ENCODE measurements at regions not wholly inside any gene's neighbourhood (a gene's known extent, or its start where the extent isn't known, plus 50 kb on each side); places are given as distances from the start of the nearest gene placed in this dataset.

GRCh38 chr10:47186941-47187340 lies 113.1 kb upstream of the GDF10 start:
- no peak for DNase-seq (ENCODE audit: low spot score)
- Histone ChIP-seq H3K36me3 (no peaks in the 10 kb centered on the region), H3K9me3 (no peaks in the 10 kb centered on the region), H3K27ac (no peak overlapping the region), H3K4me1 (no peaks in the 10 kb centered on the region), H3K27me3 (no peaks in the 10 kb centered on the region), H3K4me3 (no peak overlapping the region)
- TF ChIP-seq, protein P1, sequence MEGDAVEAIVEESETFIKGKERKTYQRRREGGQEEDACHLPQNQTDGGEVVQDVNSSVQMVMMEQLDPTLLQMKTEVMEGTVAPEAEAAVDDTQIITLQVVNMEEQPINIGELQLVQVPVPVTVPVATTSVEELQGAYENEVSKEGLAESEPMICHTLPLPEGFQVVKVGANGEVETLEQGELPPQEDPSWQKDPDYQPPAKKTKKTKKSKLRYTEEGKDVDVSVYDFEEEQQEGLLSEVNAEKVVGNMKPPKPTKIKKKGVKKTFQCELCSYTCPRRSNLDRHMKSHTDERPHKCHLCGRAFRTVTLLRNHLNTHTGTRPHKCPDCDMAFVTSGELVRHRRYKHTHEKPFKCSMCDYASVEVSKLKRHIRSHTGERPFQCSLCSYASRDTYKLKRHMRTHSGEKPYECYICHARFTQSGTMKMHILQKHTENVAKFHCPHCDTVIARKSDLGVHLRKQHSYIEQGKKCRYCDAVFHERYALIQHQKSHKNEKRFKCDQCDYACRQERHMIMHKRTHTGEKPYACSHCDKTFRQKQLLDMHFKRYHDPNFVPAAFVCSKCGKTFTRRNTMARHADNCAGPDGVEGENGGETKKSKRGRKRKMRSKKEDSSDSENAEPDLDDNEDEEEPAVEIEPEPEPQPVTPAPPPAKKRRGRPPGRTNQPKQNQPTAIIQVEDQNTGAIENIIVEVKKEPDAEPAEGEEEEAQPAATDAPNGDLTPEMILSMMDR (IDR thresholded peaks at IDR 0.05) = no peak

DNA sequence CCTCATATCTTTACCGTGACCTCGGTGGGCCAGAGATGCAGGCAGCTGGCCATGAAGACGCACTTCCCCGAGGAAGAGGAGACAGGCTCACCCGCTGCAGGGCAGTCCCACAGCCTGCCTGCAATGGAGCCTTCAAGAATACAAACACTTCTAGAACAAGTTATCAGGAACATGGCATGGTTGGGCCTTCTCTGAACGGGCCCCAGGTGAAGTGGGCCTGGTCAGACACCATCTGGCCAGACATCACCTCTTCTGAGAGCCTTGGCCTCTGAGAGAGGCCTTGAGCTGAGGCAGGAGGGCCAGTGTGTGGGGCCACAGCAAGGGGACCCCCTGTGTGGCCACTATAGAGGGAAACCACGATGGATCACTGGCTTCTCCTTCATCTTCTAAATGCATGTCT lies 112.4 kb upstream of the GDF10 start:
- TF ChIP-seq, protein P1 (IDR thresholded peaks at IDR 0.05) = no peak
- Histone ChIP-seq H3K27me3 (no peaks in the 10 kb centered on the region), H3K4me3 (no peak overlapping the region), H3K9me3 (no peaks in the 10 kb centered on the region), H3K27ac (no peak overlapping the region), H3K36me3 (no peaks in the 10 kb centered on the region), H3K4me1 (no peaks in the 10 kb centered on the region)
- DNase-seq (ENCODE audit: low spot score) = no peak

GRCh38 chr10:47188156-47188555 lies 111.8 kb upstream of the GDF10 start:
- H3K4me1 ChIP-seq = no peaks in the 10 kb centered on the region
- no peaks in the 10 kb centered on the region for H3K27me3 ChIP-seq
- H3K27ac ChIP-seq = no peak overlapping the region
- no peaks in the 10 kb centered on the region for H3K36me3 ChIP-seq
- peak; percentile 23 for DNase-seq (ENCODE audit: low spot score)
- no peak overlapping the region for H3K4me3 ChIP-seq
- TF ChIP-seq, protein P1 (IDR thresholded peaks at IDR 0.05) = no peak
- H3K9me3 ChIP-seq = no peaks in the 10 kb centered on the region

DNA sequence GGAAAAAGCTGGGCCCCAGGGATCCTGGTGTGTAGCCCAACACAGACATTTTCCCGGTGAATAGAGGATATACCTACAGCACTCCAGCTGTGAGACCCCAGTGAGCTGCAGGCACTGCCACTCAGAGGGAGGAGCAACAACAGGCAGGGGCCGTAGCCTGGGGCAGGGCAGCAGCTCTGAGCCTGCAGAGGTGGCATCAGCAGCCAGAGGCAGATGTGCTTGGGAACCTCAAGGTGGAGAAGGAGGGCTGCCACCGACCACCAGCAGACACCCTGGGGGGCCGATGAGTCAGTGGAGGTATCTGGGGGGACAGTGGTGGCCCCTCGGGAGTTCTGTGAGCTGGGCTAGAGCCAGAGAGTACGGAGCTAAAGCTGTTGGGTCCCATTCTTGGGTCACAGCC lies 110.2 kb upstream of the GDF10 start:
- Histone ChIP-seq H3K4me1 (no peaks in the 10 kb centered on the region), H3K4me3 (no peak overlapping the region), H3K36me3 (no peaks in the 10 kb centered on the region), H3K27ac (no peak overlapping the region), H3K27me3 (no peaks in the 10 kb centered on the region), H3K9me3 (no peaks in the 10 kb centered on the region)
- DNase-seq (ENCODE audit: low spot score) = no peak
- TF ChIP-seq, protein P1 (IDR thresholded peaks at IDR 0.05) = no peak

DNA sequence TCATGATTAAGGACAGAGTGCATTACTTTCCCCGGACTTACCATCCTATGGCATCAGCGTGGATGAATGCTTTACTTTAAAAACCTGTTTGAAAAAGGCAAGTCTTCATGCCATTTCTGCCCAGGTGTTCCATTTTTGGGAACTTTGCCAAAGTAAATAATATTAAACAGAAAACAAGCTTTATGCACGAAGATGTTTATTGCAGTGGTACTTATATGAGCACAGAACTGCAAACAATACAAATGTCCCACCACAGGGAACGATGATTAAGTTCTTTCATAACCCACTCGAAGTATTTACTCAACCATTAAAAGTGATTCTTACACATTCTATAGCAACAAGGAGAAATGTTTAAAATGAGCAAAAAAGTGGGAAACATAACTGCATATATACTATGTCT lies 109.7 kb upstream of the GDF10 start:
- TF ChIP-seq, protein P1 (IDR thresholded peaks at IDR 0.05) = no peak
- no peaks in the 10 kb centered on the region for H3K27me3 ChIP-seq
- no peak overlapping the region for H3K27ac ChIP-seq
- no peaks in the 10 kb centered on the region for H3K36me3 ChIP-seq
- no peaks in the 10 kb centered on the region for H3K9me3 ChIP-seq
- H3K4me1 ChIP-seq = no peaks in the 10 kb centered on the region
- no peak for DNase-seq (ENCODE audit: low spot score)
- no peak overlapping the region for H3K4me3 ChIP-seq

GRCh38 chr10:47190802-47191450 lies 109.1 kb upstream of the GDF10 start:
- H3K36me3 ChIP-seq = no peaks in the 10 kb centered on the region
- no peaks in the 10 kb centered on the region for H3K4me1 ChIP-seq
- H3K27me3 ChIP-seq = no peaks in the 10 kb centered on the region
- no peak overlapping the region for H3K27ac ChIP-seq
- H3K9me3 ChIP-seq = no peaks in the 10 kb centered on the region
- peak; percentile 30 for DNase-seq (ENCODE audit: low spot score)
- TF ChIP-seq, protein P1 (IDR thresholded peaks at IDR 0.05) = no peak
- H3K4me3 ChIP-seq = no peak overlapping the region

Measured in right atrium auricular region (tissue), 2 donors.